ENCODE measurements at regions not wholly inside any gene's neighbourhood (a gene's known extent, or its start where the extent isn't known, plus 50 kb on each side); places are given as distances from the start of the nearest gene placed in this dataset.

GRCh38 chr4:100681289-100681688, 163.5 kb upstream of the EMCN start:
- H3K4me3 ChIP-seq (ENCODE audit: low read depth, low read length), result no peak overlapping the region
- TF ChIP-seq CTCF (IDR thresholded peaks at IDR 0.05; ENCODE audit: borderline replicate concordance, insufficient read depth, low read depth, low read length), result no peak

GRCh38 chr4:100679926-100680325, 162.1 kb upstream of the EMCN start:
- no peak overlapping the region for H3K4me3 ChIP-seq (ENCODE audit: low read depth, low read length)
- TF ChIP-seq CTCF (IDR thresholded peaks at IDR 0.05; ENCODE audit: borderline replicate concordance, insufficient read depth, low read depth, low read length), result no peak

- H3K4me3 ChIP-seq (ENCODE audit: low read depth, low read length), result no peak overlapping the region
- TF ChIP-seq CTCF (IDR thresholded peaks at IDR 0.05; ENCODE audit: borderline replicate concordance, insufficient read depth, low read depth, low read length), result no peak
These were observed 157.2 kb upstream of the EMCN start for GRCh38 chr4:100674976-100675375.

GRCh38 chr4:100657187-100657586, 139.4 kb upstream of the EMCN start:
- no peak overlapping the region for H3K4me3 ChIP-seq (ENCODE audit: low read depth, low read length)
- no peak for TF ChIP-seq CTCF (IDR thresholded peaks at IDR 0.05; ENCODE audit: borderline replicate concordance, insufficient read depth, low read depth, low read length)

- H3K4me3 ChIP-seq (ENCODE audit: low read depth, low read length), result no peak overlapping the region
- TF ChIP-seq CTCF (IDR thresholded peaks at IDR 0.05; ENCODE audit: borderline replicate concordance, insufficient read depth, low read depth, low read length), result no peak
These were observed 133.8 kb upstream of the EMCN start for GRCh38 chr4:100651499-100652175.

GRCh38 chr4:100649417-100649816, 131.6 kb upstream of the EMCN start:
- no peak overlapping the region for H3K4me3 ChIP-seq (ENCODE audit: low read depth, low read length)
- TF ChIP-seq CTCF (IDR thresholded peaks at IDR 0.05; ENCODE audit: borderline replicate concordance, insufficient read depth, low read depth, low read length), result no peak

- no peak overlapping the region for H3K4me3 ChIP-seq (ENCODE audit: low read depth, low read length)
- TF ChIP-seq CTCF (IDR thresholded peaks at IDR 0.05; ENCODE audit: borderline replicate concordance, insufficient read depth, low read depth, low read length), result no peak
These were observed 126.3 kb upstream of the EMCN start for GRCh38 chr4:100644150-100644549.

Data from GM12875 (cell line).